HL-60 (cell line): ENCODE measurements at regions not wholly inside any gene's neighbourhood (a gene's known extent, or its start where the extent isn't known, plus 50 kb on each side); places are given as distances from the start of the nearest gene placed in this dataset.

Source experiments
- DNase-seq, 2 experiments: peaks; one replicate each; pipeline ENCODE4 v3.0.0-alpha.2; 2010 to 2020; ENCODE audit warnings: low read depth in 1 of 2, low spot score in 1 of 2
- H3K27ac ChIP-seq: fragments of 250-450 bp; sonication (Bioruptor Pico); replicated peaks from 2 replicates; pipeline ENCODE4 v1.5.1; 2020; ENCODE audit warnings: mild to moderate bottlenecking, moderate library complexity
- H3K27me3 ChIP-seq: fragments of 250-450 bp; sonication (Bioruptor Pico); 2 replicates; pipeline ENCODE4 v1.5.1; 2021; ENCODE audit warnings: mild to moderate bottlenecking, moderate library complexity; ENCODE audit not compliant: insufficient read depth, poor library complexity, severe bottlenecking
- H3K4me3 ChIP-seq: replicated peaks from 2 replicates; pipeline ENCODE4 v1.5.1; 2011; ENCODE audit warnings: mild to moderate bottlenecking, control low read depth, low read length; ENCODE audit not compliant: insufficient read depth
- GABPA ChIP-seq: IDR thresholded peaks from 2 replicates; pipeline ENCODE4 v1.6.1; 2012; ENCODE audit warnings: low read depth
- POLR2AphosphoS5 ChIP-seq: IDR thresholded peaks from 2 replicates; pipeline ENCODE4 v1.6.1; 2012; ENCODE audit warnings: low read depth
- SPI1 ChIP-seq: IDR thresholded peaks from 2 replicates; pipeline ENCODE4 v1.6.1; 2012; ENCODE audit warnings: low read depth, mild to moderate bottlenecking, borderline replicate concordance
- TF ChIP-seq, protein P1 (sequence below): IDR thresholded peaks from one replicate; pipeline ENCODE4 v1.5.1; 2011; ENCODE audit warnings: low read length, control low read depth, inconsistent platforms; ENCODE audit not compliant: insufficient read depth
- TF ChIP-seq, protein P2 (sequence below): IDR thresholded peaks from 2 replicates; pipeline ENCODE4 v1.6.1; 2012; ENCODE audit warnings: low read depth; ENCODE audit not compliant: insufficient replicate concordance

DNA sequence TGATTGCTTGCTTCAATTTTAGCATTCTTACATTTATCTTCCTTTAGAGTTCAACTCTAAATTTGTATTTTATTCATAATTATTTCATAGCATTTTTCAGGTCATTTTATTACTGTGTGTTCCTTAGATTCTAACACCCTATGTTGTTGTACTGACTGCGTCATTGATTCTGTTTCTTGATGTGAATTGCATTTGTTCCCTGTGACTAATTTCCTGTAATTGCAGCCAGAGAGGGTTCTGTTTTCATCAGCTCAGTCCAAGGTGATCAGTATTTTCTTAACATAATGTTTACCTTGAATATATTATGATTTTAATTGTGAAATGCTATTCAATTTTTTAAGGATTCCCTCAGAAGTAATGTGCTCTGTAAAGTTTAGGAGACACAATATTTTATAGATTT is 970.2 kb upstream of the PIK3C3 start:
- DNase-seq, result no peak
- TF ChIP-seq POLR2AphosphoS5 (no peak), SPI1 (no peak), GABPA (no peak)
- TF ChIP-seq, protein P1, sequence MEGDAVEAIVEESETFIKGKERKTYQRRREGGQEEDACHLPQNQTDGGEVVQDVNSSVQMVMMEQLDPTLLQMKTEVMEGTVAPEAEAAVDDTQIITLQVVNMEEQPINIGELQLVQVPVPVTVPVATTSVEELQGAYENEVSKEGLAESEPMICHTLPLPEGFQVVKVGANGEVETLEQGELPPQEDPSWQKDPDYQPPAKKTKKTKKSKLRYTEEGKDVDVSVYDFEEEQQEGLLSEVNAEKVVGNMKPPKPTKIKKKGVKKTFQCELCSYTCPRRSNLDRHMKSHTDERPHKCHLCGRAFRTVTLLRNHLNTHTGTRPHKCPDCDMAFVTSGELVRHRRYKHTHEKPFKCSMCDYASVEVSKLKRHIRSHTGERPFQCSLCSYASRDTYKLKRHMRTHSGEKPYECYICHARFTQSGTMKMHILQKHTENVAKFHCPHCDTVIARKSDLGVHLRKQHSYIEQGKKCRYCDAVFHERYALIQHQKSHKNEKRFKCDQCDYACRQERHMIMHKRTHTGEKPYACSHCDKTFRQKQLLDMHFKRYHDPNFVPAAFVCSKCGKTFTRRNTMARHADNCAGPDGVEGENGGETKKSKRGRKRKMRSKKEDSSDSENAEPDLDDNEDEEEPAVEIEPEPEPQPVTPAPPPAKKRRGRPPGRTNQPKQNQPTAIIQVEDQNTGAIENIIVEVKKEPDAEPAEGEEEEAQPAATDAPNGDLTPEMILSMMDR, result no peak
- TF ChIP-seq, protein P2, sequence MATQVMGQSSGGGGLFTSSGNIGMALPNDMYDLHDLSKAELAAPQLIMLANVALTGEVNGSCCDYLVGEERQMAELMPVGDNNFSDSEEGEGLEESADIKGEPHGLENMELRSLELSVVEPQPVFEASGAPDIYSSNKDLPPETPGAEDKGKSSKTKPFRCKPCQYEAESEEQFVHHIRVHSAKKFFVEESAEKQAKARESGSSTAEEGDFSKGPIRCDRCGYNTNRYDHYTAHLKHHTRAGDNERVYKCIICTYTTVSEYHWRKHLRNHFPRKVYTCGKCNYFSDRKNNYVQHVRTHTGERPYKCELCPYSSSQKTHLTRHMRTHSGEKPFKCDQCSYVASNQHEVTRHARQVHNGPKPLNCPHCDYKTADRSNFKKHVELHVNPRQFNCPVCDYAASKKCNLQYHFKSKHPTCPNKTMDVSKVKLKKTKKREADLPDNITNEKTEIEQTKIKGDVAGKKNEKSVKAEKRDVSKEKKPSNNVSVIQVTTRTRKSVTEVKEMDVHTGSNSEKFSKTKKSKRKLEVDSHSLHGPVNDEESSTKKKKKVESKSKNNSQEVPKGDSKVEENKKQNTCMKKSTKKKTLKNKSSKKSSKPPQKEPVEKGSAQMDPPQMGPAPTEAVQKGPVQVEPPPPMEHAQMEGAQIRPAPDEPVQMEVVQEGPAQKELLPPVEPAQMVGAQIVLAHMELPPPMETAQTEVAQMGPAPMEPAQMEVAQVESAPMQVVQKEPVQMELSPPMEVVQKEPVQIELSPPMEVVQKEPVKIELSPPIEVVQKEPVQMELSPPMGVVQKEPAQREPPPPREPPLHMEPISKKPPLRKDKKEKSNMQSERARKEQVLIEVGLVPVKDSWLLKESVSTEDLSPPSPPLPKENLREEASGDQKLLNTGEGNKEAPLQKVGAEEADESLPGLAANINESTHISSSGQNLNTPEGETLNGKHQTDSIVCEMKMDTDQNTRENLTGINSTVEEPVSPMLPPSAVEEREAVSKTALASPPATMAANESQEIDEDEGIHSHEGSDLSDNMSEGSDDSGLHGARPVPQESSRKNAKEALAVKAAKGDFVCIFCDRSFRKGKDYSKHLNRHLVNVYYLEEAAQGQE, result no peak
- H3K27ac ChIP-seq, result no peak overlapping the region
- no peaks in the 10 kb centered on the region for H3K27me3 ChIP-seq
- H3K4me3 ChIP-seq, result no peak overlapping the region

DNA sequence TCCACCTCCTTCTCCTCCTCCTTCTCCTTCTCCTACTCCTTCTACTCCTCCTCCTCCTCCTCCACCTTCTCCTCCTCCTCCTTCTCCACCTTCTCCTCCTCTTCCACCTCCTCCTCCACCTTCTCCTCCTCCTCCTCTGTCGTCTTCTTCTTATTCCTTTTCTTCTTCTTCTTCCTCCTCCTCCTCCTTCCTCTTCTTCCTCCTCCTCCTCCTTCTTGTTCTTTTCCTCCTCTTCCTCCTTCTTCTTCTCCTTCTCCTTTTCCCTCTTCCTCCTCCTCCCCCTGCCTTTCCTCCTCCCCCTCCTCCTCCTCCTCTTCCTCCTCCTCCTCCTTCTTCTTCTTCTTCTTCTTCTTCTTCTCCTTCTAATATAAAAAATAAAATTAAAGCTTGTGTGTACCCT is 971.2 kb upstream of the PIK3C3 start:
- no peak for TF ChIP-seq POLR2AphosphoS5
- no peak for TF ChIP-seq GABPA
- TF ChIP-seq, protein P1, result no peak
- TF ChIP-seq, protein P2, result no peak
- no peak for TF ChIP-seq SPI1
- Histone ChIP-seq H3K27ac (no peak overlapping the region), H3K27me3 (no peaks in the 10 kb centered on the region), H3K4me3 (no peak overlapping the region)
- no peak for DNase-seq

DNA sequence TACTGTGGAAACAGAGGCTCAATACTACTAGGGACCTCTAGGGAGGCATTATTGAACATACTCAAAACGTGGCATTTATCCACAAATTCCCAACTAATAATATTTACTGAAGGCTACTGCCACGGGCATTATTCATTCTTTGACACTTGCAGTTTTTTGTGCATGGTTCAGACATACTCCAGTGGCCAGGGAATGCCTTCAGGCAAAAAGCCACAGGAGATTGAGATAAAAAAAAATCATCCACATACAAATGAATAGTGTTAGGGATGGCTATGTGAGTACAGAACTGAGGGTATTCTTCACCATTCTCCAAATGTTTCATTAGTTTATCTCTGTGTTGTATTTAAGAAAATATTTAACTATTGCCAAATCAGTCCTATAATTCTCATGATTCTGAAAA is 974.9 kb upstream of the PIK3C3 start:
- Histone ChIP-seq H3K27me3 (no peaks in the 10 kb centered on the region), H3K4me3 (no peak overlapping the region), H3K27ac (no peak overlapping the region)
- no peak for DNase-seq
- TF ChIP-seq, protein P1, result no peak
- TF ChIP-seq GABPA (no peak), POLR2AphosphoS5 (no peak)

DNA sequence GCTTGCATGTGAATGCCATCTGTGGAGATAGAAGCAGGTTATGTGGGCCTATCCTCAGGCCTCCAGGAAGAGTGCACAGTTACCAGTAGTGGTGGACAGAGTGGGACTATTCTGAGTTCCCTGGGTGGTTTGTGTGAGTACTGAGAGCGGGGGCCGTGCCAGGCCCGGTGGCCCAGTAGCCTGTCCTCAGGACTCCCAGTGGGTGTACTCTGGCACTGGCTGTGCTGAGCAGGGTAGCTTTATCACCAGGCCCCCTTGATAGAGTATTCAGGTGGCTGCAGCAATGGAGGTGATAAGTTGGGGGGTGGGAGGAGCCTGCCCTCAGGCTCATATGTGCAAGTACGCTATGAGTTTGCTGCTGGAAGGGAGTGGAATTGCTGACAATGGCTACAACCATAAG is 979.0 kb upstream of the PIK3C3 start:
- H3K27ac ChIP-seq, result no peak overlapping the region
- no peaks in the 10 kb centered on the region for H3K27me3 ChIP-seq
- TF ChIP-seq GABPA, result no peak
- TF ChIP-seq POLR2AphosphoS5, result no peak
- TF ChIP-seq, protein P1, result no peak
- TF ChIP-seq, protein P2, result no peak
- no peak for TF ChIP-seq SPI1
- DNase-seq, result no peak
- H3K4me3 ChIP-seq, result no peak overlapping the region
